Trophoblast cell (in vitro differentiated cells and primary cell): ENCODE measurements at regions not wholly inside any gene's neighbourhood (a gene's known extent, or its start where the extent isn't known, plus 50 kb on each side); places are given as distances from the start of the nearest gene placed in this dataset.

Experiments used
- DNase-seq, 2 donors: peaks; one replicate each; pipeline ENCODE4 v3.0.0-alpha.2; 2016
- H2AFZ ChIP-seq: 2 replicates; pipeline ENCODE4 v1.6.1; 2013; ENCODE audit warnings: low read length, moderate library complexity, mild to moderate bottlenecking; ENCODE audit not compliant: insufficient read depth, poor library complexity
- H2AK5ac ChIP-seq: 2 replicates; pipeline ENCODE4 v1.6.1; 2013; ENCODE audit warnings: mild to moderate bottlenecking, low read length
- H2BK120ac ChIP-seq: 2 replicates; pipeline ENCODE4 v1.6.1; 2013; ENCODE audit warnings: low read length, mild to moderate bottlenecking, moderate library complexity; ENCODE audit not compliant: insufficient read depth, poor library complexity
- H2BK12ac ChIP-seq: 2 replicates; pipeline ENCODE4 v1.6.1; 2013; ENCODE audit warnings: mild to moderate bottlenecking, low read length, moderate library complexity
- H2BK5ac ChIP-seq: 2 replicates; pipeline ENCODE4 v1.6.1; 2013; ENCODE audit warnings: low read length, low read depth, moderate library complexity, mild to moderate bottlenecking; ENCODE audit not compliant: poor library complexity
- H3K14ac ChIP-seq: 2 replicates; pipeline ENCODE4 v1.6.1; 2013; ENCODE audit warnings: mild to moderate bottlenecking, low read length
- H3K18ac ChIP-seq: 2 replicates; pipeline ENCODE4 v1.6.1; 2013; ENCODE audit warnings: mild to moderate bottlenecking, low read length
- H3K23ac ChIP-seq: 2 replicates; pipeline ENCODE4 v1.6.1; 2013; ENCODE audit warnings: low read length
- H3K27ac ChIP-seq: 2 replicates; pipeline ENCODE4 v1.5.1; 2013; ENCODE audit warnings: low read depth, mild to moderate bottlenecking, inconsistent platforms, low read length, moderate library complexity
- H3K27me3 ChIP-seq: 2 replicates; pipeline ENCODE4 v1.6.1; 2013; ENCODE audit warnings: inconsistent platforms, mild to moderate bottlenecking, low read length, moderate library complexity; ENCODE audit not compliant: insufficient read depth
- H3K36me3 ChIP-seq, 2 experiments: 1 replicate in 1 of 2; 2 replicates in 1 of 2; pipeline ENCODE4 v1.6.1; 2013; ENCODE audit warnings: low read length in 2 of 2, mild to moderate bottlenecking in 2 of 2, moderate library complexity in 1 of 2; ENCODE audit not compliant: insufficient read depth in 2 of 2, control insufficient read depth in 1 of 2
- H3K4ac ChIP-seq: 2 replicates; pipeline ENCODE4 v1.6.1; 2013; ENCODE audit warnings: low read depth, mild to moderate bottlenecking, low read length, moderate library complexity
- H3K4me1 ChIP-seq, 2 experiments: 1 replicate in 1 of 2; 2 replicates in 1 of 2; pipeline ENCODE4 v1.6.1; 2013; ENCODE audit warnings: low read length in 2 of 2, mild to moderate bottlenecking in 2 of 2, moderate library complexity in 1 of 2; ENCODE audit not compliant: insufficient read depth in 2 of 2, control insufficient read depth in 1 of 2
- H3K4me2 ChIP-seq: 2 replicates; pipeline ENCODE4 v1.6.1; 2013; ENCODE audit warnings: inconsistent platforms, mild to moderate bottlenecking, low read length, moderate library complexity
- H3K4me3 ChIP-seq: 2 replicates; pipeline ENCODE4 v1.5.1; 2013; ENCODE audit warnings: mild to moderate bottlenecking, low read depth, low read length, inconsistent platforms
- H3K79me1 ChIP-seq: one replicate; pipeline ENCODE4 v1.6.1; 2013; ENCODE audit warnings: low read length
- H3K79me2 ChIP-seq: 2 replicates; pipeline ENCODE4 v1.6.1; 2013; ENCODE audit warnings: low read length, mild to moderate bottlenecking; ENCODE audit not compliant: control insufficient read depth, insufficient read depth, poor library complexity
- H3K9ac ChIP-seq: 2 replicates; pipeline ENCODE4 v1.6.1; 2013; ENCODE audit warnings: mild to moderate bottlenecking, low read length
- H3K9me3 ChIP-seq: 2 replicates; pipeline ENCODE4 v1.6.1; 2013; ENCODE audit warnings: low read depth, mild to moderate bottlenecking, control low read depth, inconsistent platforms, low read length; ENCODE audit not compliant: insufficient read depth
- H4K12ac ChIP-seq: 2 replicates; pipeline ENCODE4 v1.6.1; 2013; ENCODE audit warnings: low read depth, mild to moderate bottlenecking, low read length, moderate library complexity
- H4K8ac ChIP-seq: 2 replicates; pipeline ENCODE4 v1.6.1; 2013; ENCODE audit warnings: low read depth, mild to moderate bottlenecking, low read length, moderate library complexity
- H4K91ac ChIP-seq: one replicate; pipeline ENCODE4 v1.6.1; 2013; ENCODE audit warnings: low read depth, mild to moderate bottlenecking, low read length, moderate library complexity
- WGBS: extraction: QIAGEN DNeasy Blood & Tissue Kit; methylation state at CpG from one replicate; pipeline ENCODE4 v1.1.7; 2013; ENCODE audit warnings: missing lambda C conversion rate; ENCODE audit not compliant: insufficient read length, insufficient coverage; ENCODE audit errors: extremely low coverage; 5-methylcytosine and 5-hydroxymethylcytosine counted together

DNA sequence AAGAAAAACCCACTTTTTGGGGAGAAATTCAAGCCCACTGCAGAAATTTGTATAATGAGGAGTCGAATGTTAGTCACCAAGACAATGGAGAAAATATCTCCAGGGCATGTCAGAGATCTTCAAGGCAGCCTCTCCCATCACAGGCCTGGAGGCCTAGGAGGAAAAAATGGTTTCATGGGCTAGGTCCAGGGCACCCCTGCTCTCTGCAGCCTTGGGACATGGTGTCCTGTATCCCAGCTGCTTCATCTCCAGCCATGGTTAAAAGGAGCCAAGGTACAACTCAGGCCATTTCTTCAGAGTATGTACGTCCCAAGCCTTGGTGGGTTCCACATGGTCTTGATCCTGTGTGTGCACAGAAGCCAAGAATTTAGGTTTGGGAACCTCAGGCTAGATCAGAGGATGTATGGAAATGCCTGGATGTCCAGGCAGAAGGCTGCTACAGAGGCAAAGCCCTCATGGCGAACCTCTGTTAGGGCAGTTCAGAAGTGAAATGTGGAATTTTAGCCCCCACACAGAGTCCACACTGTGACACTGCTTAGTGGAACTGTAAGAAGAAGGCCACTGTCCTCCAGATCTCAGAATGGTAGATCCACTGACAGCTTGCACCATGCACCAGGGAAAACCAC is 561.4 kb downstream of the ISL1 start:
- Histone ChIP-seq H4K8ac (no peak overlapping the region), H3K23ac (no peak overlapping the region), H3K27ac (no peak overlapping the region)

GRCh38 chr5:51958473-51958872 is 575.2 kb downstream of the ISL1 start:
- no peak overlapping the region for H2BK12ac ChIP-seq
- no peaks in the 10 kb centered on the region for H3K9me3 ChIP-seq
- H3K18ac ChIP-seq, result no peak overlapping the region
- H3K4me3 ChIP-seq, result no peak overlapping the region
- no peak overlapping the region for H2AFZ ChIP-seq
- H3K4me1 ChIP-seq, result peaks cover 0 to 3% of the 10 kb centered on the region in 2 experiments
- no peak overlapping the region for H3K23ac ChIP-seq
- H3K79me2 ChIP-seq, result no peaks in the 10 kb centered on the region
- H3K27ac ChIP-seq, result no peak overlapping the region
- WGBS, result no CpG with 5 or more reads among the region's 1 CpG
- no peaks in the 10 kb centered on the region for H3K27me3 ChIP-seq
- no peak overlapping the region for H2BK5ac ChIP-seq
- H3K79me1 ChIP-seq, result peaks cover 4% of the 10 kb centered on the region
- no peak overlapping the region for H4K91ac ChIP-seq
- no peak overlapping the region for H4K8ac ChIP-seq
- no peak overlapping the region for H2AK5ac ChIP-seq
- no peak overlapping the region for H3K4me2 ChIP-seq
- H3K4ac ChIP-seq, result no peak overlapping the region
- H3K14ac ChIP-seq, result no peak overlapping the region
- H3K36me3 ChIP-seq, result no peaks in the 10 kb centered on the region
- H3K9ac ChIP-seq, result no peak overlapping the region
- H4K12ac ChIP-seq, result no peak overlapping the region
- no peak overlapping the region for H2BK120ac ChIP-seq
- no peak for DNase-seq

More for the DNA sequence above, 561.4 kb downstream of the ISL1 start:
- Histone ChIP-seq H2AFZ (no peak overlapping the region), H3K18ac (no peak overlapping the region), H3K14ac (no peak overlapping the region), H2BK5ac (no peak overlapping the region), H3K9ac (no peak overlapping the region), H4K12ac (no peak overlapping the region), H3K79me1 (no peaks in the 10 kb centered on the region), H4K91ac (no peak overlapping the region), H3K4ac (no peak overlapping the region), H3K27me3 (no peaks in the 10 kb centered on the region), H2BK120ac (no peak overlapping the region), H3K36me3 (no peaks in the 10 kb centered on the region), H3K4me2 (no peak overlapping the region), H3K79me2 (no peaks in the 10 kb centered on the region), H2AK5ac (no peak overlapping the region), H3K9me3 (peaks cover 8% of the 10 kb centered on the region), H3K4me1 (no peaks in the 10 kb centered on the region), H2BK12ac (no peak overlapping the region), H3K4me3 (no peak overlapping the region)
- WGBS, result no CpG with 5 or more reads among the region's 3 CpGs
- DNase-seq, result no peak

DNA sequence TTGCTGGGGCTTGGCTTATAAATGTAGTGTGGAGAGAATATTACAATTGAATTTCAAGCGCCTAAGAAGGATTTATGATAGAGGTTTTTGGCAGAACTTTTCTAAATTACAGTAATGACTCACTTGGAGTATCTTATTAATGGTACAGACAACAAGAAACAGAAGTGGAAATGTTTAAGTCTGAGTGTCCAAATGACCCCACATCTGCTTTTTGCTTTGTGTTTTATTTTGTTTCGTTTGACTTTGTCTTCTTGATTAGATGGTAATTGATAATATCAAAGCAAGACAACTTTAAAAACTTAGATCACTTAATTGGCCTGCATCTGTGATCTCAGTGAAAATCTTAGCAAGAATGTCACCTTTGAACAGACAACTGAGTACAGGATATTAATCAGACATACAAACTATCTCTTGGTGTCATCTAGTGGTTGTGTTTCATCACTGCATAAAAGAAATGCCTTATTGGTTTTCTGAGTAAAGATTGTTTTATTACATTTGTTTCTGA is 577.4 kb downstream of the ISL1 start:
- no peaks in the 10 kb centered on the region for H3K9me3 ChIP-seq
- no peak overlapping the region for H4K91ac ChIP-seq
- no peak overlapping the region for H3K4ac ChIP-seq
- no peaks in the 10 kb centered on the region for H3K79me2 ChIP-seq
- no peak overlapping the region for H2AFZ ChIP-seq
- no peak overlapping the region for H3K23ac ChIP-seq
- H2BK5ac ChIP-seq, result no peak overlapping the region
- no peak overlapping the region for H4K12ac ChIP-seq
- H3K27me3 ChIP-seq, result no peaks in the 10 kb centered on the region
- no peak overlapping the region for H4K8ac ChIP-seq
- H2BK12ac ChIP-seq, result no peak overlapping the region
- WGBS, result no CpG with 5 or more reads among the region's 2 CpGs
- H3K36me3 ChIP-seq, result no peaks in the 10 kb centered on the region
- no peak overlapping the region for H2AK5ac ChIP-seq
- H2BK120ac ChIP-seq, result no peak overlapping the region
- H3K4me2 ChIP-seq, result no peak overlapping the region
- peak in 1 of 2 donors; percentile 22 for DNase-seq
- H3K4me3 ChIP-seq, result no peak overlapping the region
- peaks cover 0 to 3% of the 10 kb centered on the region in 2 experiments for H3K4me1 ChIP-seq
- no peak overlapping the region for H3K9ac ChIP-seq
- no peak overlapping the region for H3K27ac ChIP-seq
- H3K79me1 ChIP-seq, result peaks cover 4% of the 10 kb centered on the region
- no peak overlapping the region for H3K18ac ChIP-seq
- no peak overlapping the region for H3K14ac ChIP-seq

DNA sequence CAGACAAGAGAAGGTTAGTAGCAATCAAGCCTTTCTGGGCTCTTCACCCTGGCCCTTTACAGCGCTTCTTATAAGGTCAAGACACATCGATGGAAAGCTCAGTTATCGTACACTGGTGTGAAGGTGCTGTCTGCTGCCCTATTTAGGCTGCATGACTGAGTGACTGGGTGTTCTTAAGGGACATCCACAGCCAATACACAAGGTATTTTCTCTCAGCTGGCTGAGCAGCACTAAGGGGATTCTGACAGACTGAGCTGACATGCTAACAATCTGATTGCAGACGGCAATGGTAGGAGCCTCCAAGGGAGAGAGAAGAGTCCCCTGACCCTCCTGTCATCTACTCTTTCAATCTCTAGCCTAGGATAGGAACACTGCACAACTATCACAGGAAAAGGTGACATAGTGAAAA is 577.9 kb downstream of the ISL1 start:
- Histone ChIP-seq H3K79me1 (peaks cover 4% of the 10 kb centered on the region), H3K4me3 (no peak overlapping the region), H2BK120ac (peak overlapping the region; percentile 56), H3K79me2 (no peaks in the 10 kb centered on the region), H3K23ac (no peak overlapping the region), H2BK12ac (peak overlapping the region; percentile 79), H3K4me2 (no peak overlapping the region), H4K91ac (peak overlapping the region; percentile 26), H3K18ac (no peak overlapping the region), H3K14ac (peak overlapping the region; percentile 35), H3K36me3 (no peaks in the 10 kb centered on the region), H2AFZ (no peak overlapping the region), H3K27me3 (no peaks in the 10 kb centered on the region), H3K9me3 (no peaks in the 10 kb centered on the region), H3K4me1 (peaks cover 0 to 3% of the 10 kb centered on the region in 2 experiments), H2BK5ac (peak overlapping the region; percentile 69), H4K12ac (no peak overlapping the region), H3K27ac (no peak overlapping the region), H3K9ac (no peak overlapping the region), H4K8ac (no peak overlapping the region), H2AK5ac (peak overlapping the region; percentile 2), H3K4ac (no peak overlapping the region)
- no peak for DNase-seq
- no CpG with 5 or more reads among the region's 4 CpGs for WGBS
